Lower leg skin (tissue), 3 donors: ENCODE measurements at regions not wholly inside any gene's neighbourhood (a gene's known extent, or its start where the extent isn't known, plus 50 kb on each side); places are given as distances from the start of the nearest gene placed in this dataset.

Source experiments
- POLR2A ChIP-seq, 2 donors: fragments of 450-650 bp; IDR thresholded peaks; one replicate each; pipeline ENCODE4 v1.6.1; 2016 to 2017; ENCODE audit warnings: antibody characterized with exemption in 2 of 2, mild to moderate bottlenecking in 1 of 2, moderate library complexity in 1 of 2
- TF ChIP-seq, protein P1 (sequence below), 3 donors: fragments of 450-650 bp; IDR thresholded peaks; one replicate each; pipeline ENCODE4 v1.5.1; 2016; ENCODE audit warnings: antibody characterized with exemption in 3 of 3, mild to moderate bottlenecking in 3 of 3, moderate library complexity in 2 of 3

DNA sequence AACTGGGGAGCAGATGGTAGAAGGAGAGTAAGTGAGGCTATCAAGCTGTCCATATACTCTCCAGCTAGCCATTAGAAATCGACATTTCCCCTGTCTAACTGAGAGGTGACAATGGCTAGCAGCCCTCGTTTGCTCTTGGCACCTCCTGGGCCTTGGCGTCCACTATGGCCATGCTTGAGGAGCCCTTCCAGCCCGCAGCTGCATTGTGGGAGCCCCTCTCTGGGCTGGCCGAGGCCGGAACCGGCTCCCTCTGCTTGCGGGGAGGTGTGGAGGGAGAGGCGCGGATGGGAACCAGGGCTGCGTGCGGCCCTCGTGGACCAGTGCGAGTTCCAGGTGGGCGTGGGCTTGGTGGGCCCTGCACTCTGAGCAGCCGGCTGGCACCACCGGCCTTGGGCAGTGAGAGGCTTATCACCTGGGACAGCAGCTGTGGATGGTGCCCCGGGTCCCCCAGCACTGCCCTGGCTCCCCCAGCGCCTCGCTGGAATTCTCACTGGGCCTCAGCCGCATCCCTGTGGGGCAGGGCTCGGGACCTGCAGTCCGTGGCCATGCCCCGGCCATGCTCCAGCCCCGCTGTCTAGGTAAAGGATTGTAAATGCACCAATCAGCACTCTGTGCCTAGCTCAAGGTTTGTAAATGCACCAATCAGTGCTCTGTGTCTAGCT, 56.2 kb upstream of the PARP1 start:
- TF ChIP-seq, protein P1, sequence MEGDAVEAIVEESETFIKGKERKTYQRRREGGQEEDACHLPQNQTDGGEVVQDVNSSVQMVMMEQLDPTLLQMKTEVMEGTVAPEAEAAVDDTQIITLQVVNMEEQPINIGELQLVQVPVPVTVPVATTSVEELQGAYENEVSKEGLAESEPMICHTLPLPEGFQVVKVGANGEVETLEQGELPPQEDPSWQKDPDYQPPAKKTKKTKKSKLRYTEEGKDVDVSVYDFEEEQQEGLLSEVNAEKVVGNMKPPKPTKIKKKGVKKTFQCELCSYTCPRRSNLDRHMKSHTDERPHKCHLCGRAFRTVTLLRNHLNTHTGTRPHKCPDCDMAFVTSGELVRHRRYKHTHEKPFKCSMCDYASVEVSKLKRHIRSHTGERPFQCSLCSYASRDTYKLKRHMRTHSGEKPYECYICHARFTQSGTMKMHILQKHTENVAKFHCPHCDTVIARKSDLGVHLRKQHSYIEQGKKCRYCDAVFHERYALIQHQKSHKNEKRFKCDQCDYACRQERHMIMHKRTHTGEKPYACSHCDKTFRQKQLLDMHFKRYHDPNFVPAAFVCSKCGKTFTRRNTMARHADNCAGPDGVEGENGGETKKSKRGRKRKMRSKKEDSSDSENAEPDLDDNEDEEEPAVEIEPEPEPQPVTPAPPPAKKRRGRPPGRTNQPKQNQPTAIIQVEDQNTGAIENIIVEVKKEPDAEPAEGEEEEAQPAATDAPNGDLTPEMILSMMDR (IDR thresholded peaks at IDR 0.05) = no peak
- TF ChIP-seq POLR2A (IDR thresholded peaks at IDR 0.05) = no peak
